NCI-H2196 treated with DMSO at 0.1 percent for 48 hours (cell line): ENCODE measurements at regions not wholly inside any gene's neighbourhood (a gene's known extent, or its start where the extent isn't known, plus 50 kb on each side); places are given as distances from the start of the nearest gene placed in this dataset.
"Not testable (repeated sequence)": the region's sequence is repeated elsewhere in the genome, so short reads cannot be mapped to it uniquely, and the experiment has no call there.

Experiments used
- DNase-seq: peaks from one replicate; lab custom pipeline; 2025; ENCODE audit not compliant: unreplicated experiment; lab: John Stamatoyannopoulos, UW

DNA sequence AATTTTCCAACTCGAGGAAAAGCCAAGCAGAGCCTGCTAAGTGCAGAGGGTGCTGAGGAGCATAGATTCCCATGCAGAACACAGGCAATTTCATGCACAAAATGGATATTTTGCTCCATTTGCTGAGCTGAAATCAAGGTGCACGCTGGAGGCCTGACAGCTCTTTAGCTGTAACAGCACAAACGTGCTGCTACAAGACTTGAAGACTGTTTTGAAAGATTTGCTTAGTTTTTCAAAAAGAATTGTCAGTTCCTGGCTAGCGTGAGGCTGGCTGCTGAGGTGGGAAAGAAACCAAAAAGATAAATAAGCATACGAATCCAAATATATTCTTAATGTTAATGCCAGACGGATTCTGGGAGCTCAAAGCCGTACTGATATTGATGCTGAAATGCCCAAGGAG, 309.0 kb upstream of the MAF start:
- DNase-seq = no peak

DNA sequence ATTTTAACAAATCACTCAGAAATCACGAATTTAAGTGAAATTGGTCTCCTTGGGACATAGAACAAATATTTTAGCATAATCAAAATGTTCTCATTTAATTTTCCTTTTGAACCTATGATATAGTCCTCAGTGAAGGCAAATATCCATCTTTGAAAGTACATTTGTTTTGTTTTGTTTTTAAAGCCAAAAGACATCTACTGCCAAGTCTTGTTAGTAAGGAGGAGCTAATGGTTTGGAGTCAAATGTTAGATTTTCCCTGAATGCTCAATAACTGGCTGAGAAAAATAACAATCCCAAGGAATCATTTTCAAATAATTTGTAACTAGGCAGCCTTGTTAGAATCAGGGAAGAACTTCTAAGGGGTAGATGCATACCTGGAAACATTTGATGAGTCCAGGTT, 302.9 kb upstream of the MAF start:
- DNase-seq = no peak

DNA sequence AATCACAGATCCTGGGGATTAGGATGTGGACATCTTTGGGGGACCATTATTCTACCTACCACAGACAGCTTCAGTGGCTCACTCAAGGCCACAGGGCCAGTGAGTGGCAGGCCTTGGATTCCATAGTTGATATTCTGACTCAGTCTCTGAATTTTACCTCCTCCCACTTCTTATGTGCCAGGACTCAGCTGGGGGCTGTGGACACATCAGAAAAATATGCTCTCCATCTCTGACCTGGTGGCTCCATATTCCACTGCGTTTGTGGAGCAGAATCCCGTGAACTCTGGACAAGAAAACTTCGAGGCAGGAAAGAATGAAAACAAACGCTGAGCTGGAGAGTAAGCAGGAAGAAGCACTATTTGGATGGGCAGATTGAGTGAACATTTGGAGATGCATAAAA, 301.8 kb upstream of the MAF start:
- DNase-seq = no peak

- no peak for DNase-seq
Measured at GRCh38 chr16:79901522-79901921, 301.0 kb upstream of the MAF start.

GRCh38 chr16:79899716-79900115, 299.2 kb upstream of the MAF start:
- DNase-seq = no peak

- DNase-seq = no peak
Measured at GRCh38 chr16:79899316-79899715, 298.8 kb upstream of the MAF start.

DNA sequence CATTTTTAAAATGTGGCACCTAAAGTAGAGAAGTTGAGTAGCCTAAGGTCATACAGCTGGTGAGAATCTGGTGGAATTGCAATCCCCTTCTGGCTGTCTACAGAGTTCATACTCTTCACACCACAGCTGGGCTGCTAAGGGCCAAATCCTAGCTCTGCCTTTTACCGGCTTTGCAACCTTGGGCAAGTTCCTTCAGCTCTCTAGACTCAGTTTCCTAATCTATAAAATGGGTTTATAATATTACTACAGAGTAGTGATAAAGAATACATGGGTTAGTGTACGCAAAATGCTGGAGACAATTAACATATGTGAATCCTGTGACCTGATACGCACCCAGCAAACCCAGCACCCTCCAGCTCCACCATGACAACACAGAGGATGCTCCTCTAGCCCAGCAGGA, 298.2 kb upstream of the MAF start:
- DNase-seq = no peak

GRCh38 chr16:79897453-79898146, 297.1 kb upstream of the MAF start:
- no peak for DNase-seq

- no peak for DNase-seq
Measured at GRCh38 chr16:79897104-79897452, 296.5 kb upstream of the MAF start.

- DNase-seq = no peak
Measured at GRCh38 chr16:79895917-79896203, 295.3 kb upstream of the MAF start.

DNA sequence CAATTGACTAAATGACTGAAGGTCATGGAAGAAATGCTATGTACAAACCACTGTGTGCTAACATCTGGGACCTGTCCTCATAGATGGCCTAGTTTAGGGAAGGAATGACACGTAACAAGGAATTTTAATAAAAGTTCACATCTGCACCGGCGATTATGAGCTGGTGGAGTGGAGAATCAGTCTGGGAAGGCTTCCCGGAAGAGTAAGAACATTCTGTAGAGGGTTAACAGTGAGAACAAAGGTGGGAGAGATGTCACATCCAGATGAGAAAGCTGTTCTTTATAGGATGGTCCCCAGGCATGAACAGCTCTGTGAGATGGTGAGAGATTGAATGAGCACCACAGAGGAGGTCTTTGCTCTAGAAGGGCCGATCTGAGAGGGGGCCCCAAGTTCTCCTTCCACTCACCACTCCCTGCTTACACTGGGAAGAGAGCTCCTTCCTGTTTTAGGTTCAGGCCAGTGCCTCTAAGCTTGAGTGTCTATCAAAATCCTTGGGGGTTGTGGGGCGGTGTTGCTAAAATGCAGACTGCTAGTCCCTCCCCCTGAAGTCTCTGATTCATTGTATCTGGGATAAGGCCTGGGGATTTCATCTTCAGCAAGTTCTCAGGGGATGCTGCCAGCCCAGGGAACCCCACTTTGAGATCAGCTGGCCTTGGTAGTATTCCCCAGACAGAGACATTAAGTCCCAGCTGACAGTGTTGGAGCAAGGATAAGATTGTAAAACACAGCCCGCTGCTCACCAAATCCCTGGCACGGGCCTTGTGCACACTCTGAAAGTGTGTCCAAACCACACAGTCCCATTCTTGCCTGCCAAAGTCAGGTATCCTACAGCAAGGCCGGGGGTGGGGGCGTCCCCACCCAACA, 294.7 kb upstream of the MAF start:
- DNase-seq = no peak

DNA sequence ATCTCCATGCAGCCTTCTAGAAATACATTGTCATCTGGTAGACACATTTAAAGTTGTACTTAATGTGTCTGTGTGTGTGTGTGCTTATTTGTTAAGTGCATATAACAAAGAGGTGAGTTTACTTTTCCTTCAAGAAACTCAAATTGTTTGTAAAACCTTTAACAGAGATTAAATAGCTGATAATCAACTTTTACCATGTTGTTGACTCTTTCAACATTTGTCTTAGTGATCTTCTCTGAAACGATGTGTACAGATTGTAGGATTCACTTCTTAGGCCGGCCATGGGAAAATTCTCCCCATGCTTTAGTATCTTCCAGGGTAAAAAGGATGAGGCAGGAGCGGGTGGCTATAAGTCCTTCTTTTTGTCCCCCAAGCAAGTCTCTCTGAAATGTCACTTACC, 292.9 kb upstream of the MAF start:
- DNase-seq = no peak

- DNase-seq = no peak
Measured at GRCh38 chr16:79892278-79892677, 291.7 kb upstream of the MAF start.

- no peak for DNase-seq
Measured at GRCh38 chr16:79891458-79891857, 290.9 kb upstream of the MAF start.

DNA sequence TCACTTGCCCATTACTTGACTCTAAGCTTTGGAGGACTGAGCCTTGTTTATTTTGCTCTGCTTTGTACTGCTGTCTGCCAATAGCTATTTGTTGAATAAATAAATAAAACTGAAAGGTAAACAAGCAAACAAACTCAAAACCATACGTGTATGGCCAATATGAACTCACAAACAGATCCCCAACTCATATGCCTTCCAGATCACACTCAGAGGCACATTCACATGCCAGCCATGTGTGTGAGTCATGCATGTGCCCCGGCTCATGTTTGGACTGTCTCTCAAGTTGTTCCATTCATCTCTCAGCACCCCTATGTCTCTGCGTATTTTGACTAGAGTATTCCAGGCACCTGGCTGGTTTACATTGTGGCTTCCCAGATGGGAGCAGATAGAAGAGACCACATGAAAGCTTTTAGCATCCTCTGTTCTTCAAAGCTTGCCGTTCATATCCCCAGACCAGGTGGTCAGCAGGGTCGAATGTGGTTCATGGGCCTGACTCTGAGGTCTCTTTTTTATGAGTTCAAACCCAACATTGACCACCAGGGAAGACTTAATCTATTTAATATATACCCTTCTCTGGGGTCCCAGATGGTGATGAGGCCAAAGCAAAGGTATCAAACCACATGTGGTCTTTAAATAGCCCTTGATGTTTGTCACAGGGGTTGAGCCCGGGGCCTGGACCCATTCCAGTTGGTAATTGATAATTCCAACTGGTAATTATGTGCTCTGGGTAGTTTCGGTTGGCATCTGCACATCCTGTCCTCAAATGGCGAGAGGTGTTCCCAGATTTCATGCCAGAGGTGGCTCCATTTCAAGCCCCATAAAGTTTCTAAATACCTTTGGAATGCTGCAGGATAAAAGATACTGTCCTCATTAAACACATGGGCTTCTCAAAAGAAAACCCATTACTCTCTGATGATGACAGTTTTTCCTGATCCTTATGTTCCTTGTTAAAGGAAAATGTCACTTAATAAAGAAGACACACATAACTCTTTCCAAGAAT, 287.3 kb upstream of the MAF start:
- DNase-seq = no peak

DNA sequence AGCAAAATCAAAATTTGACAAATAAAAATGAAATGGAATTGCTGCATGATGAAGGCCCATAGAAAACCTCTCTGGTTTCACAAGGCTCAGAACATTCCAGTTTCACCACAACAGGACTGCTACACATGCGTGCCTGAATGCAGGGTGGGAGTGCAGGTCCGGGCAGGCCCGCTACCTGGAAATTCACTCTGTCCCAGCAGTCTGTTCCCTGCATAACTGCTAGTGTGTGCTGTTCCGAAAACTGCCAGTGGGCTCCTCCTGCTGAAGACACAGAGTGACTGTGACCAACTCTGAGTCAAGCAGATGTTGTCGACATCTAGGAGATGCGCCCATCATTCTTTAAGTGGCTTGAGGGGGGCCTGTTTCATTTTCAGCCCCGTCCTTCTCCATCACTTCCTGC, 284.8 kb upstream of the MAF start:
- DNase-seq = no peak

- DNase-seq = no peak
Measured at GRCh38 chr16:79883494-79883893, 283.0 kb upstream of the MAF start.

GRCh38 chr16:79882340-79883005, 281.9 kb upstream of the MAF start:
- no peak for DNase-seq

- DNase-seq = not testable (repeated sequence)
Measured at GRCh38 chr16:79881107-79881506, 280.6 kb upstream of the MAF start.

GRCh38 chr16:79876332-79876730, 275.8 kb upstream of the MAF start:
- no peak for DNase-seq

- DNase-seq = no peak
Measured at GRCh38 chr16:79874391-79874790, 273.9 kb upstream of the MAF start.
